ENCODE measurements at regions not wholly inside any gene's neighbourhood (a gene's known extent, or its start where the extent isn't known, plus 50 kb on each side); places are given as distances from the start of the nearest gene placed in this dataset.

DNA sequence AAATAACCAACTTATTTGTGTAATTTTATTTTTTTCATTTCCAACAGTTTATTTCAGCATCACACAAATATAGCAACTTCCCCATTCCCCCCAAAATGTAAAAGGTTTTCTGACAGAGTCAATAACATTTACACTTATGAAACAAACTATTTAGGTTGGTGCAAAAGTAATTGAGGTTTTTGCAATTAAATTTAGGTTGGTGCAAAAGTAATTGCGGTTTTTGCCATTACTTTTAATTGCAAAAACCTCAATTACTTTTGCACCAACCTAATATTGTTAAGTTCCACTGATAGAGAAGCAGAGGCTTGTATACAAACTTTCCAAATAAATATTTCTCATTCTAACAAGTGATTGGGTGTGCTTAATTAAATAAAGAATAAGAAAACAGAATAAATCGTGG, 270.9 kb upstream of the DUSP10 start:
- TF ChIP-seq, protein P1, sequence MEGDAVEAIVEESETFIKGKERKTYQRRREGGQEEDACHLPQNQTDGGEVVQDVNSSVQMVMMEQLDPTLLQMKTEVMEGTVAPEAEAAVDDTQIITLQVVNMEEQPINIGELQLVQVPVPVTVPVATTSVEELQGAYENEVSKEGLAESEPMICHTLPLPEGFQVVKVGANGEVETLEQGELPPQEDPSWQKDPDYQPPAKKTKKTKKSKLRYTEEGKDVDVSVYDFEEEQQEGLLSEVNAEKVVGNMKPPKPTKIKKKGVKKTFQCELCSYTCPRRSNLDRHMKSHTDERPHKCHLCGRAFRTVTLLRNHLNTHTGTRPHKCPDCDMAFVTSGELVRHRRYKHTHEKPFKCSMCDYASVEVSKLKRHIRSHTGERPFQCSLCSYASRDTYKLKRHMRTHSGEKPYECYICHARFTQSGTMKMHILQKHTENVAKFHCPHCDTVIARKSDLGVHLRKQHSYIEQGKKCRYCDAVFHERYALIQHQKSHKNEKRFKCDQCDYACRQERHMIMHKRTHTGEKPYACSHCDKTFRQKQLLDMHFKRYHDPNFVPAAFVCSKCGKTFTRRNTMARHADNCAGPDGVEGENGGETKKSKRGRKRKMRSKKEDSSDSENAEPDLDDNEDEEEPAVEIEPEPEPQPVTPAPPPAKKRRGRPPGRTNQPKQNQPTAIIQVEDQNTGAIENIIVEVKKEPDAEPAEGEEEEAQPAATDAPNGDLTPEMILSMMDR (IDR thresholded peaks at IDR 0.05; ENCODE audit: insufficient read depth, low read depth, low read length), result no peak
- TF ChIP-seq EZH2 (IDR thresholded peaks at IDR 0.05; ENCODE audit: insufficient read depth, low read length), result no peak
